ENCODE measurements at regions not wholly inside any gene's neighbourhood (a gene's known extent, or its start where the extent isn't known, plus 50 kb on each side); places are given as distances from the start of the nearest gene placed in this dataset.
"Not testable (repeated sequence)": the region's sequence is repeated elsewhere in the genome, so short reads cannot be mapped to it uniquely, and the experiment has no call there.

- no peak for DNase-seq
Measured at GRCh38 chr7:82559193-82559805, 115.7 kb upstream of the CACNA2D1 start.

GRCh38 chr7:82549616-82550285 is 106.2 kb upstream of the CACNA2D1 start:
- no peak for DNase-seq

- DNase-seq = no peak
Measured at GRCh38 chr7:82548141-82548688, 104.6 kb upstream of the CACNA2D1 start.

- peak; percentile 83 for DNase-seq
Measured at GRCh38 chr7:82542665-82543064, 99.1 kb upstream of the CACNA2D1 start.

- no peak for DNase-seq
Measured at GRCh38 chr7:82539969-82540368, 96.4 kb upstream of the CACNA2D1 start.

GRCh38 chr7:82534684-82535083 is 91.1 kb upstream of the CACNA2D1 start:
- DNase-seq = peak; percentile 53

- DNase-seq = no peak
Measured at GRCh38 chr7:82530361-82530760, 86.8 kb upstream of the CACNA2D1 start.

- peak; percentile 37 for DNase-seq
Measured at GRCh38 chr7:82528577-82529310, 85.2 kb upstream of the CACNA2D1 start.

- peak; percentile 11 for DNase-seq
Measured at GRCh38 chr7:82527851-82528250, 84.3 kb upstream of the CACNA2D1 start.

GRCh38 chr7:82521906-82522445 is 78.4 kb upstream of the CACNA2D1 start:
- peak; percentile 15 for DNase-seq

GRCh38 chr7:82517050-82517449 is 73.5 kb upstream of the CACNA2D1 start:
- DNase-seq = no peak

- no peak for DNase-seq
Measured at GRCh38 chr7:82511542-82511941, 68.0 kb upstream of the CACNA2D1 start.

- DNase-seq = no peak
Measured at GRCh38 chr7:82507976-82508677, 64.5 kb upstream of the CACNA2D1 start.

GRCh38 chr7:82507365-82507975 is 63.9 kb upstream of the CACNA2D1 start:
- no peak for DNase-seq

GRCh38 chr7:82506702-82507101 is 63.1 kb upstream of the CACNA2D1 start:
- no peak for DNase-seq

- DNase-seq = no peak
Measured at GRCh38 chr7:82506208-82506607, 62.6 kb upstream of the CACNA2D1 start.

GRCh38 chr7:82501346-82501745 is 57.8 kb upstream of the CACNA2D1 start:
- DNase-seq = no peak

GRCh38 chr7:82499546-82499945 is 56.0 kb upstream of the CACNA2D1 start:
- not testable (repeated sequence) for DNase-seq

GRCh38 chr7:82494420-82494819 is 50.8 kb upstream of the CACNA2D1 start:
- no peak for DNase-seq
